Stimulated activated CD4-positive, alpha-beta T cell treated with anti-CD3 and anti-CD28 coated beads, Interleukin-12 subunit alpha, Interleukin-12 subunit beta, amount 100 ng/mL, for 4 hours (primary cell): ENCODE measurements at regions not wholly inside any gene's neighbourhood (a gene's known extent, or its start where the extent isn't known, plus 50 kb on each side); places are given as distances from the start of the nearest gene placed in this dataset.

Source experiments
- DNase-seq: peaks from one replicate; pipeline ENCODE4 v3.0.0-alpha.2; 2020

DNA sequence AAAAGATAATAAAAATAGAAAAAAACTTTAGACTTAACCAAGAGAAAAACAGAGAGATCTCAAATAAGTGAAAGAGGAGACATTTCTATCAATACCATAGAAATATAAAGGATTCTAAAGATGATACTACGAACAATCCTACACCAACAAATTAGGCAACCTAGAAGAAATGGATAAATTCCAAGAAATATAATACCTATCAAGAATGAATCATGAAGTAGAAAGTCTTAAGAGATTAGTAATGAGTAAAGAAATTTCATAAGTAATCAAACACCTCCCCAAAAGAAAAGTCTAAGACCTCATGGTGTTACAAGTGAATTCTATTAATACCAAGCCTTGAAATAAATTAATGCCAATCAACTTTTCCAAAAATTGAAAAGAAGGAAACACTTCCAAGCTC is 1584.5 kb upstream of the MIR17HG start:
- no peak for DNase-seq

- DNase-seq = no peak
Measured at GRCh38 chr13:89783221-89783755, 1564.2 kb upstream of the MIR17HG start.

DNA sequence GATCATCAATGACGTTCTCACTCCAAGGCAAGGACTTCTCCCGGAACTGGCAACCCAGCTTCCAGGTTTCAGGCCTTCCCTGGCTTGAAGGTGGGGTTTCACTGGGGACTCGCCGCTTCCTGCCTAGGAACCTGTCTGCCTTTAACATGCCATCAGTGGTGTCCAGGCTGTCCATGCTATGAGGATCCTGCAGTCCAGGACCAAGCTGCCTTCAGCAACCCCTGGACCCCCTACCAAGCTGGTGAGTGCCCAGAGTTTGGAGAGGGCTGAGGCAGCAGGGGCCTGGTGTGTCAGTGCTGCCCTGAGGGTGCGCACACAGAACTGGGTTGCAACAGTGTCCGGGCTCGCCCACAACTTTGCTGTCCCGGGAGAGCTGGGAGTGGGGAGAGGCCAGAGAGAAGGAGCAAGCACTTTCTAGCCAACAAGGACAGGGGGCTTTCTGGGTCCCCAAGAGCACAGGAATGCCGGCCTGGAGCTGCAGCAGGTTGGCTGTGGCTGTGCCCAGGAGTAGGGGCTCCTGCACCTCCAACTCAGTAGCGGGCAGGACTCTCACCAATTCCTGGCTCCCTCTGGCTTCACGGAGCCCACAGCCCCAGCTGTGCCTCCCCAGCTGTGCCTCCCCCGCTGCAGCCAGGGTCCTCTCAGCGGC is 1563.2 kb upstream of the MIR17HG start:
- DNase-seq = no peak

DNA sequence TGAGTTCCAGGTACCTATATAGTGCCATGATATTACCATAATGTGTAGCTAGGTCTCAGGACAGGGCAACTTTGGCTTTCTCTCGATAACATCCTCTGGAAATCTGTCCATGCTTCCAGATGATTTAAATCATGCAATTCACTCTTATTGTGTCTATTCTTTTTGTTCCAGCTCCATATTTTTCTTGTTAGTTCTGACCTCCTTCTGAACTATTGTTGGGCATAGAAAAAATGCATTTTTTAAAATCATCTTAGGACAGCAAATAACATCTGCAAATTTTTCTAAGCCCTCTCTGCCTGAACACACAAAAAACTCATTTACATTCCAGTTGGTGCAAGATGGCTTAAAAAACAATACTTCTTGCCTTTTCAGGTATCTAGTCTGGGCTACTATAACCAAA is 1561.0 kb upstream of the MIR17HG start:
- no peak for DNase-seq

- DNase-seq = no peak
Measured at GRCh38 chr13:89790696-89791095, 1556.8 kb upstream of the MIR17HG start.

GRCh38 chr13:89791971-89792630 is 1555.4 kb upstream of the MIR17HG start:
- no peak for DNase-seq

DNA sequence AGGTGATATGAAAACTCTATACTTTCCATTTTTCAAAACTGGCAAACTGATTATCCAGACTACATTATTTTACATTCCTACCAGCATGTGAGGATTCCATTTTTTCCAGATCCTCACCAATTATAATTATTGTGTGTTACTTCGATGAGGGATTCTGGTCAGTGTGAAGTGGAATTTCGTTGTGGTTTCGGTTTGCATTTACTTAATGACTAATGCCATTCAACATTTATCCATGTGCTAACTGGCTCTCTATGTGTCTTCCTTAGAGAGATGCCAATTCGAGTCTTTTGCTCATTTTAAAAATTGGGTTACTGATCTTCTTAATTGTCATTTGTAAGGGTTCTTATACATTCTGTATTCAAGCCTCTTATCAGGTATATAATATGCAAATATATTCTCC is 1551.3 kb upstream of the MIR17HG start:
- no peak for DNase-seq

- no peak for DNase-seq
Measured at GRCh38 chr13:89803839-89804238, 1543.6 kb upstream of the MIR17HG start.

DNA sequence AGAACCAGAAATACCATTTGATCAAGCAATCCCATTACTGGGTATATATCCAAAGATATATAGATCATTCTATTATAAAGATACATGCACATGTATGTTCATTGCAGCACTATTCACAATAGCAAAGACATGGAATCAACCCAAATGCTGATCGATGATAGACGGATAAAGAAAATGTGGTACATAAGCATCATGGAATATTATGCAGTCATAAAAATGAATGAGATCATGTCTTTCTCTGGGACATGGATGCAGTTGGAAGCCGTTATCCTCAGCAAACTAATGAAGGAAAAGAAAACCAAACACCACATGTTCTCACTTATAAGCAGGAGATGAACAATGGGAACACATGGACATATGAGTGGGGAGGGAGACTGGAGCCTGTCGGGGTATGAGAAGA is 1540.9 kb upstream of the MIR17HG start:
- no peak for DNase-seq

DNA sequence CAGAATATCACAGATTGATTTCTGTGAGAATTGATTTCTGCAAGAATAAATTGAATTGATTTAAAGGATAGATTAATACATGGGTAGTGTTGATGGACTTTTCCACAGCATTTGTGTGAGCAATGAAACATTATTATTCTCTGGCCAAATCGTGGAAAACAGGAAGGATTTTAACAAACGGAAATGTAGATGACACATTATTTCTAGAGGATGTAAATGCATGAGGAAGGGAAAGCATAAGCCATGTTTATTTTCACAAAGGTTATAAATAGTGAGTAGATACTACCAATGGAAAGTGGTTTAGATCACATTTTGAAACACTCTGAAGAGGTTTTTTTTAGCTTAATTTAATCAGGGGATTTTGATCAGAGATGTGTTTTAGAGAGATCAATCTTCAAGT is 1534.6 kb upstream of the MIR17HG start:
- no peak for DNase-seq

- no peak for DNase-seq
Measured at GRCh38 chr13:89816404-89816803, 1531.1 kb upstream of the MIR17HG start.

DNA sequence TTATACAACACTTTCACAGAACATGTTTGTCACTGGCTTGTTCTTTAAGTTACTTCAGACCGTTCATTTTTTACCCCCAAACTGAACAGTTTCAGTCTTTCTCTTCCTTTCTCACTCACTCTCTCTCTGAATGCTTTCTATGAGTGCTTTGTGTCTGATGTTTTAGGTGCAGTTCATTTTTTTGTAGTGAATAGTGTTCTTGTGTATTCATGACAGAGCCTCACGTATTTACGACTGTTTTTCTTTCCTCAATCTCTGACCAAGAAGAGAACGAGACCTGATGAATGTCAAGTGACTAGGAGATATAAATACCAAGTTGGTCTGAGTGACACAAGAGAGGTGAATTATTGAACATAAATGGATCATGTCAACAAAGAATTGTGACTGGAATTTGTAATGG is 1525.0 kb upstream of the MIR17HG start:
- no peak for DNase-seq

- no peak for DNase-seq
Measured at GRCh38 chr13:89827552-89827951, 1519.9 kb upstream of the MIR17HG start.

GRCh38 chr13:89828506-89828905 is 1519.0 kb upstream of the MIR17HG start:
- DNase-seq = no peak

GRCh38 chr13:89831157-89831556 is 1516.3 kb upstream of the MIR17HG start:
- DNase-seq = no peak

DNA sequence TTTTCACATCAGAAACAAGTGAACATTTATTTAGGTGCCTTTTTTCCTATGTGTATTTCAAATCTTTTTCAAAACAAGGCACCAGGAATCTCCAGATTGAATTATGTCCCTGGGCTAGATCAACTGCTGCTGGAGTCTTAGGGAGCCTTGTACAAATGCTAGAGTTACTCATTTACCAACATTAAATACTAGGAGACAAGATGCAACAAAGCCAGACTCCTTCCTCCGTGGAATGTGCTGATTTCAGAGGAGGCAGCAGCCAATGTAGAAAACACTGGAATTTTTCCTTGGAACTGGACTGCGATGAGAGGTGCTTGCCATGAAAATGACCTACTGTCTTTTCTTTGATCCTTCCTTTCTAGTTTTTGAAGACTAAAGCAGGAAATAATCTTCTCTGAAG is 1514.7 kb upstream of the MIR17HG start:
- no peak for DNase-seq

- DNase-seq = no peak
Measured at GRCh38 chr13:89843621-89844020, 1503.9 kb upstream of the MIR17HG start.

DNA sequence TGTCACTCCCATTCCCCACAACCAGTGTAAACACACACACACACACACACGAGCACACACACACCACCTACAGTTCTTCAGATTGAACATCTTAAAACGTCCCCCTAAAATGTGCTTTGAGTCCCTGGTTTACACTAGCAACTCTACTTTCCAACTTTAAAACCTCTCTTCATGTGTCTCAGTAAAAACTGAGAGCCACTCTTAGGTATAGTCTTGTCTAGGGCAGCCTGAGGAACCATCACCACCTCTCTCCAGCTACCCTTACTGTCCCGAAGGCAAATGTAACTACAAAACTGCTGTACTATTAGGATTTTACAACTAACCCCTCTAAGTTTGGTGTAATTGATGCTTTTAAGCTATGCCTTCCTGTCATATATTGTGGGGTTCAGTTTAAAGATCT is 1501.6 kb upstream of the MIR17HG start:
- DNase-seq = no peak

DNA sequence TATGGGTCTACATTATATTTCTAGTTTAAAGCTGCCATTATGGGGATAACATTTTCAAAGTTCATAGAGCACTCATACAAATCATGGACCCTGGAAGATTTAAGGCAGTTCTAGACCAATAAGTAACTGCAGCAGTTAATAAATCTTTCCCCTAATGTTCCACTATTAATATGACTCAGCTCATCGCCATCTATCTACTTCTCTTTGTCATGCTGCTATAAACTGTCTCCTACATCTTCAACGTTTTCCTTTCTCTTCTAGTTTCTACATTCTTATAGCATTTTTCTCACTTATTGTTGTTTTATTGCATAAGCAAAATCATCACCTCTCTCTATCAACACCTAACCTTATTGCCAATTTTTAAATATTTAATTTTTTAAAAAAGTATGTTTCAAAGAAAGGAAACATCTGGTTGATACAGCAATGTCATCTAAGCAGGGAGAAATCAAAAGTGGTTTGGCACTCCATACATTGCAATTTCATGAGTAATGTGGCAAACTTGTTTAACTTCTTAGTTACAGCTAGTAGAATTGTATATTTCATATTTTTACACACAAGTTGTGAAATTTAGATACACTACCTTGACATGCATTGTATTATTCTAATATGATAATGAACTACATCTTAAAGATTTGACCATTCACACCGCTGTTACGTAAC is 1500.4 kb upstream of the MIR17HG start:
- DNase-seq = no peak

- no peak for DNase-seq
Measured at GRCh38 chr13:89852570-89852969, 1494.9 kb upstream of the MIR17HG start.

DNA sequence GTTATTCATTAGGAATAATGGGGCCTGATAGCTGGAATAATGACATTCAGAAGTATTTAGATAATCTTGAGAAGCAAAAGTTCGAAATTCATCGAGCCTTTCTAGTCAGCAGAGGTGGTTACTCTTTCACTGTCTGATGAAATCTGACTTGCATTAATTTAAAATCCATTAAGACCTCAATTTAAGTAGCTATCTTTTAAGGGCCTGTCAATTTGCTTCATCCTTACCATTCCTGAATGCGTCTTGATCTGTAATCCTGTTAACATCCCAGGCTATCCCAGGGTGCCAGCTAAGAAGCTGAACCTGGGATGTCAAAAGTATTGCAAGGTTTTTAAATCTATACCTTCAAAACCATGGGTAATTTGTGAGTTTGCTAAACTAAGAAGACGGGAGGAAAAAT is 1491.0 kb upstream of the MIR17HG start:
- DNase-seq = no peak

DNA sequence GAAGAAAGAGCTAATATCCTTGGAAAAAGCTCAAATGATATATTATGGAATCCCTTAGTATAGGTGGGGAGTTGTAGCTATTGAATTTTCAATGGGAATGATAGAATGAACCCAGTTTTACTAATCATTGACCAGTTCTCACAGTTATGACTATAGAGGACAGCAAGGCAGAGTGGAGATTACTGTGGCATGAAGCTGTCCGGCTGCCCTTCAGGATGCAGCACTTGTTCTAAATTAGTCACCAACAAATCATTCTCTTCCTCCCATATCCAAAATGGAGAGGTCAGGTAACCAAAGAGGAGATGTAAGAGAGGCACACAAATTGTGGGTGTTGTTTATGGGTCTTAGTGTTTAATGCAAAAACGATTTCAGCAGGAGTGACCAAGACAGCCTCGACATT is 1490.0 kb upstream of the MIR17HG start:
- DNase-seq = no peak

GRCh38 chr13:89862011-89862690 is 1485.3 kb upstream of the MIR17HG start:
- no peak for DNase-seq

DNA sequence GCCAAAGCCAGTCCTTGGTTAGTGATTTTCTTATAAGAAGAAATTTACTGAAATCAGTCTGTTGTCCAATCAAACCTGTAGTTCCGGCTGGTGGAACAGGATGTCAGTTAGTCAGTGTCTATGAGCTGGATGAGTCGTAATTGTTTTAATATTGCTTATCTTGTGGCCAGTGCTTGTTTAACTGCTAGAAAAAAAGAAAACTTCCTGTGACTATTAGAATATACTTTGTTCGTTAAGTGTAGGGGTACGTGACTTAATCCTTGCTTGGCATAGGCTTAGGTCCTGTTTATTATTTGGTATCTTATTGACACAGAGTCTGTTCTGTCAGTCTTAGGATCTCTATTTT is 1484.8 kb upstream of the MIR17HG start:
- DNase-seq = no peak
